HCT116 (cell line): ENCODE measurements at regions not wholly inside any gene's neighbourhood (a gene's known extent, or its start where the extent isn't known, plus 50 kb on each side); places are given as distances from the start of the nearest gene placed in this dataset.

Experiments used
- ATAC-seq: fragments of 200-7000 bp; cut with Tn5 transposase; 2 replicates; pipeline ENCODE4 v1.9.1; 2020; ENCODE audit warnings: mild to moderate bottlenecking, moderate library complexity
- BruUV-seq: library from RNA; stranded (reverse); fragments of 400-500 nt; replicated peaks from 2 replicates; lab custom pipeline; 2021; lab: Mats Ljungman, UMichigan
- CTCF ChIA-PET: fragments of 300-600 bp; sonication (Branson Sonifier 250); formaldehyde crosslinking; loops from one replicate; lab custom pipeline; 2021; ENCODE audit warnings: antibody characterized with exemption; lab: Charles Lee
- POLR2A ChIA-PET: fragments of 300-600, 350-600 bp; sonication (Branson Sonifier 250); formaldehyde crosslinking; loops from one replicate; lab custom pipeline; 2021; ENCODE audit warnings: antibody characterized with exemption; lab: Charles Lee
- RAD21 ChIA-PET, 2 experiments: fragments of 300-600 bp; sonication (Branson Sonifier 250); formaldehyde crosslinking; loops; one replicate each; lab custom pipeline; 2023; ENCODE audit warnings: low total read pairs in 2 of 2; ENCODE audit not compliant: uncharacterized antibody in 2 of 2, unreplicated experiment in 2 of 2, low non-redundant PET in 1 of 2; lab: Charles Lee
- DNase-seq: peaks from one replicate; pipeline ENCODE4 v3.0.0-alpha.2; 2010; ENCODE audit warnings: low read depth, low spot score
- H2AFZ ChIP-seq: fragments of 200-600 bp; shearing (Covaris generic), sonication (generic); 2 replicates; pipeline ENCODE4 v1.6.1; 2017; ENCODE audit warnings: low read depth, mixed run types, mixed read lengths, antibody characterized with exemption, low read length; ENCODE audit not compliant: poor library complexity, severe bottlenecking
- H3K27ac ChIP-seq: 2 replicates; pipeline ENCODE4 v1.5.1; 2012; ENCODE audit warnings: low read depth, low read length
- H3K27me3 ChIP-seq: fragments of 200-600 bp; sonication (generic); 2 replicates; pipeline ENCODE4 v1.6.1; 2016; ENCODE audit warnings: mixed run types, low read length, mixed read lengths; ENCODE audit not compliant: insufficient read depth
- H3K36me3 ChIP-seq, 2 experiments: fragments of 200-500 bp in 1 of 2; fragments of 200-600 bp in 1 of 2; sonication (Bioruptor generic) in 1 of 2; sonication (generic) in 1 of 2; 2 replicates each; pipeline versions ENCODE4 v1.5.1 to v1.6.1; 2014 to 2016; ENCODE audit warnings: low read length in 2 of 2, inconsistent platforms in 1 of 2, mixed read lengths in 1 of 2, mixed run types in 1 of 2; ENCODE audit not compliant: insufficient read depth in 2 of 2, control insufficient read depth in 1 of 2
- H3K4me1 ChIP-seq, 2 experiments: fragments of 200-600 bp in 1 of 2; sonication (generic) in 1 of 2; 2 replicates each; pipeline versions ENCODE4 v1.5.1 to v1.6.1; 2012 to 2017; ENCODE audit warnings: low read length in 2 of 2, inconsistent platforms in 1 of 2, mild to moderate bottlenecking in 1 of 2, mixed read lengths in 1 of 2, mixed run types in 1 of 2, moderate library complexity in 1 of 2; ENCODE audit not compliant: insufficient read depth in 2 of 2, control insufficient read depth in 1 of 2
- H3K4me2 ChIP-seq: fragments of 200-600 bp; sonication (generic); 2 replicates; pipeline ENCODE4 v1.6.1; 2017; ENCODE audit warnings: mixed run types, low read length, mixed read lengths
- H3K4me3 ChIP-seq, 2 experiments: fragments of 200-600 bp in 1 of 2; sonication (generic) in 1 of 2; replicated peaks in 1 of 2; 2 replicates each; pipeline ENCODE4 v1.5.1; 2011 to 2016; ENCODE audit warnings: low read length in 2 of 2, control low read depth in 1 of 2, low read depth in 1 of 2, mild to moderate bottlenecking in 1 of 2, mixed read lengths in 1 of 2, mixed run types in 1 of 2
- H3K79me2 ChIP-seq: fragments of 200-600 bp; sonication (generic); 2 replicates; pipeline ENCODE4 v1.6.1; 2017; ENCODE audit warnings: mild to moderate bottlenecking, mixed run types, low read length, moderate library complexity, mixed read lengths; ENCODE audit not compliant: insufficient read depth
- H3K9ac ChIP-seq: fragments of 200-600 bp; sonication (generic); 2 replicates; pipeline ENCODE4 v1.6.1; 2016; ENCODE audit warnings: low read length, mixed read lengths
- H3K9me2 ChIP-seq: fragments of 200-600 bp; sonication (generic), shearing (Covaris generic); 2 replicates; pipeline ENCODE4 v1.6.1; 2017; ENCODE audit warnings: mixed run types, mild to moderate bottlenecking, moderate library complexity; ENCODE audit not compliant: insufficient read depth
- H3K9me3 ChIP-seq, 2 experiments: fragments of 200-500 bp in 1 of 2; fragments of 200-600 bp in 1 of 2; sonication (Bioruptor generic) in 1 of 2; sonication (generic) in 1 of 2; 2 replicates each; pipeline ENCODE4 v1.6.1; 2014 to 2017; ENCODE audit warnings: low read length in 2 of 2, mixed read lengths in 2 of 2, inconsistent platforms in 1 of 2, low read depth in 1 of 2, mild to moderate bottlenecking in 1 of 2, mixed run types in 1 of 2, moderate library complexity in 1 of 2; ENCODE audit not compliant: control insufficient read depth in 1 of 2, insufficient read depth in 1 of 2
- H4K20me1 ChIP-seq: fragments of 200-600 bp; sonication (generic), shearing (Covaris generic); 2 replicates; pipeline ENCODE4 v1.6.1; 2017; ENCODE audit warnings: mixed run types, mild to moderate bottlenecking, moderate library complexity; ENCODE audit not compliant: insufficient read depth
- ATF3 ChIP-seq: IDR thresholded peaks from 2 replicates; pipeline ENCODE4 v1.6.1; 2012
- CBX3 ChIP-seq: IDR thresholded peaks from 2 replicates; pipeline ENCODE4 v1.6.1; 2012; ENCODE audit warnings: low read depth
- CEBPB ChIP-seq: IDR thresholded peaks from 2 replicates; pipeline ENCODE4 v1.6.1; 2012; ENCODE audit warnings: low read depth
- ELF1 ChIP-seq: IDR thresholded peaks from 2 replicates; pipeline ENCODE4 v1.6.1; 2012; ENCODE audit warnings: low read depth, borderline replicate concordance
- EZH2phosphoT487 ChIP-seq: fragments of 200-600 bp; IDR thresholded peaks from 2 replicates; pipeline ENCODE4 v1.6.1; 2018; ENCODE audit warnings: antibody characterized with exemption, borderline replicate concordance
- POLR2A ChIP-seq: IDR thresholded peaks from 2 replicates; pipeline ENCODE4 v1.7.0; 2011; ENCODE audit warnings: borderline replicate concordance; ENCODE audit not compliant: insufficient read depth, insufficient read length; ENCODE audit errors: extremely low read depth
- POLR2AphosphoS5 ChIP-seq: IDR thresholded peaks from 2 replicates; pipeline ENCODE4 v1.6.1; 2011; ENCODE audit warnings: mild to moderate bottlenecking, low read depth, low read length, moderate library complexity
- RAD21 ChIP-seq: IDR thresholded peaks from 2 replicates; pipeline ENCODE4 v1.6.1; 2012; ENCODE audit warnings: low read depth, mild to moderate bottlenecking
- REST ChIP-seq: IDR thresholded peaks from 2 replicates; pipeline ENCODE4 v1.6.1; 2012; ENCODE audit warnings: low read depth
- SIN3A ChIP-seq: IDR thresholded peaks from 2 replicates; pipeline ENCODE4 v1.6.1; 2012; ENCODE audit warnings: low read depth
- SP1 ChIP-seq: IDR thresholded peaks from 2 replicates; pipeline ENCODE4 v1.6.1; 2012; ENCODE audit warnings: low read depth
- ZBTB33 ChIP-seq: IDR thresholded peaks from 2 replicates; pipeline ENCODE4 v1.6.1; 2011; ENCODE audit warnings: mild to moderate bottlenecking, low read length, moderate library complexity; ENCODE audit not compliant: insufficient replicate concordance; ENCODE audit errors: extremely low read depth
- ZFX ChIP-seq: fragments of 450-650 bp; IDR thresholded peaks from 2 replicates; pipeline ENCODE4 v1.6.1; 2017
- ZNF274 ChIP-seq: fragments of 200-500 bp; sonication (Bioruptor generic); IDR thresholded peaks from 2 replicates; pipeline ENCODE4 v1.6.1; 2014; ENCODE audit warnings: mild to moderate bottlenecking, low read depth, low read length, inconsistent platforms
- intact Hi-C: fragments of 100-400 bp; cut with micrococcal nuclease; formaldehyde crosslinking; loops from 2 replicates; pipeline ENCODE4 v1.10.0; 2022
- TF ChIP-seq, protein P1 (sequence below), 3 experiments: fragments of 200-600 bp in 1 of 3; sonication (generic) in 1 of 3; IDR thresholded peaks in 2 of 3; conservative IDR thresholded peaks in 1 of 3; 2 replicates each; pipeline ENCODE4 v1.5.1; 2012 to 2017; ENCODE audit warnings: low read depth in 2 of 3, low read length in 2 of 3, antibody characterized with exemption in 1 of 3, borderline replicate concordance in 1 of 3, control low read depth in 1 of 3, mild to moderate bottlenecking in 1 of 3, mixed read lengths in 1 of 3, mixed run types in 1 of 3, moderate library complexity in 1 of 3; ENCODE audit not compliant: insufficient read depth in 1 of 3

DNA sequence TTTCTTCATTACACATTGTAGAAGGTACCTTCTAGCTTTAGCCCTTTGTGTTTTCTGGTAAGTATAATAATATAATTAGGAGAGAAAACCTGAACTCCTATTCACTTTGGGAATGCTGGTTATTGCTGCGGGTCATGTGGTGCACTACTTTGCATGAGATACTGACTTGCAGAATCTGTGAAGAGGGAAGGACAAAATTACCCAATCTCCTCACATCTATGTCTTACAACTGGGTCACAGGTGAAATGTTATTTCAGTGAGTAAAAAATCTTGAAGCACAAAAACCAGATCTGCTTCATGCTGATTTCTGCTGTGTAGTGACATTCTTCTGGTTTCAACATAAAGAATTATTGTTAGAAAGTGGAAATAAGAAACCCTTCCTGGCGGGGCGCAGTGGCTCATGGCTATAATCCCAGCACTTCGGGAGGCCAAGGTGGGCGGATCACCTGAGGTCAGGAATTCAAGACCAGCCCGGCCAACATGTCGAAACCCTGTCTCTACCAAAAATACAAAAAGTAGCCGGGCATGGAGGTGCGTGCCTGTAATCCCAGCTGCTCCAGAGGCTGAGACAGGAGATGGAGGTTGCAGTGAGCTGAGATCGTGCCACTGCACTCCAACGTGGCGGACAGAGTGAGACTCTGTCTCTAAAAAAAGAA, 211.0 kb upstream of the REG3G start:
- ChIA-PET RAD21 (no interaction called here), POLR2A (no interaction called here), CTCF (no interaction called here)
- DNase-seq, result no peak
- BruUV-seq, result no TSS peak
- TF ChIP-seq CEBPB, result no peak
- TF ChIP-seq SIN3A, result no peak
- TF ChIP-seq, protein P1, sequence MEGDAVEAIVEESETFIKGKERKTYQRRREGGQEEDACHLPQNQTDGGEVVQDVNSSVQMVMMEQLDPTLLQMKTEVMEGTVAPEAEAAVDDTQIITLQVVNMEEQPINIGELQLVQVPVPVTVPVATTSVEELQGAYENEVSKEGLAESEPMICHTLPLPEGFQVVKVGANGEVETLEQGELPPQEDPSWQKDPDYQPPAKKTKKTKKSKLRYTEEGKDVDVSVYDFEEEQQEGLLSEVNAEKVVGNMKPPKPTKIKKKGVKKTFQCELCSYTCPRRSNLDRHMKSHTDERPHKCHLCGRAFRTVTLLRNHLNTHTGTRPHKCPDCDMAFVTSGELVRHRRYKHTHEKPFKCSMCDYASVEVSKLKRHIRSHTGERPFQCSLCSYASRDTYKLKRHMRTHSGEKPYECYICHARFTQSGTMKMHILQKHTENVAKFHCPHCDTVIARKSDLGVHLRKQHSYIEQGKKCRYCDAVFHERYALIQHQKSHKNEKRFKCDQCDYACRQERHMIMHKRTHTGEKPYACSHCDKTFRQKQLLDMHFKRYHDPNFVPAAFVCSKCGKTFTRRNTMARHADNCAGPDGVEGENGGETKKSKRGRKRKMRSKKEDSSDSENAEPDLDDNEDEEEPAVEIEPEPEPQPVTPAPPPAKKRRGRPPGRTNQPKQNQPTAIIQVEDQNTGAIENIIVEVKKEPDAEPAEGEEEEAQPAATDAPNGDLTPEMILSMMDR (IDR thresholded peaks at IDR 0.05 in 2 of 3, conservative IDR thresholded peaks at IDR 0.05 in 1 of 3; ENCODE audit: borderline replicate concordance in 1 of 3, insufficient read depth in 1 of 3, low read depth in 2 of 3, low read length in 2 of 3), result no peak
- TF ChIP-seq ATF3, result no peak
- no peak for TF ChIP-seq REST
- no peak for TF ChIP-seq RAD21
- TF ChIP-seq SP1, result no peak
- no peak for TF ChIP-seq EZH2phosphoT487
- no peak for TF ChIP-seq CBX3
- no peak for TF ChIP-seq ZBTB33
- no peak for TF ChIP-seq POLR2A
- TF ChIP-seq ZFX, result no peak
- TF ChIP-seq ELF1, result no peak
- no peak for TF ChIP-seq ZNF274
- no peak for TF ChIP-seq POLR2AphosphoS5
- Histone ChIP-seq H3K36me3 (no peaks in the 10 kb centered on the region), H3K9me2 (no peaks in the 10 kb centered on the region), H3K79me2 (no peaks in the 10 kb centered on the region), H3K9ac (no peak overlapping the region), H2AFZ (no peak overlapping the region), H3K4me3 (no peak overlapping the region), H3K27ac (no peak overlapping the region), H3K4me1 (no peaks in the 10 kb centered on the region), H3K4me2 (no peak overlapping the region), H4K20me1 (no peaks in the 10 kb centered on the region), H3K9me3 (peaks cover 7 to 17% of the 10 kb centered on the region in 2 experiments; a peak in 2 of 4 replicates), H3K27me3 (no peaks in the 10 kb centered on the region)
- ATAC-seq, result no peak
- intact Hi-C loops, result no loop called here
